ENCODE measurements at regions not wholly inside any gene's neighbourhood (a gene's known extent, or its start where the extent isn't known, plus 50 kb on each side); places are given as distances from the start of the nearest gene placed in this dataset.
"Not testable (repeated sequence)": the region's sequence is repeated elsewhere in the genome, so short reads cannot be mapped to it uniquely, and the experiment has no call there.

DNA sequence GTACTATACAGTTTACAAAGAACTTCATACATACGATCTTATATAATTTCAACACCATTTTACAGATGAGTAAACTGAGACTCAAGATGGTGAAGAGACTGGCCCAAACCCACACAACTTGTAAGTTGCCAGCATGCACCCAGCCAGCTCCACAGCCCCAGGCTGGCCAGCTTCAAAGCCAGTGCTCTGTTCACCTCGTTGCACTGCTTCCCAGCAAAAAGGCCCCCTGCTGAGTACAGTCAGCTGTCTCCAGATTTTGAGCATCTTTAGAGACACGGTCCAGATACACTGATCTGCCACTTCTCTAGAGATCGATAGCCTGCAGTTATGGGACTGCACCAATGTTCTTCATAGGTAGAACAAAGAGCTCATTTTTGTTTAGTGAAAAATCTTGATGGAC, 257.2 kb upstream of the CHAC2 start:
- Histone ChIP-seq H3K9me3 (no peaks in the 10 kb centered on the region), H3K27me3 (no peaks in the 10 kb centered on the region), H3K36me3 (no peaks in the 10 kb centered on the region), H3K27ac (no peak overlapping the region), H3K4me1 (no peaks in the 10 kb centered on the region), H3K4me3 (no peak overlapping the region)
- WGBS, 2 donors, result 67 to 74% methylated on average over 4 of the region's 4 CpGs
- DNase-seq, result no peak
- ATAC-seq (ENCODE audit: low FRiP score in 2 of 2), result no peak
- TF ChIP-seq, protein P1, sequence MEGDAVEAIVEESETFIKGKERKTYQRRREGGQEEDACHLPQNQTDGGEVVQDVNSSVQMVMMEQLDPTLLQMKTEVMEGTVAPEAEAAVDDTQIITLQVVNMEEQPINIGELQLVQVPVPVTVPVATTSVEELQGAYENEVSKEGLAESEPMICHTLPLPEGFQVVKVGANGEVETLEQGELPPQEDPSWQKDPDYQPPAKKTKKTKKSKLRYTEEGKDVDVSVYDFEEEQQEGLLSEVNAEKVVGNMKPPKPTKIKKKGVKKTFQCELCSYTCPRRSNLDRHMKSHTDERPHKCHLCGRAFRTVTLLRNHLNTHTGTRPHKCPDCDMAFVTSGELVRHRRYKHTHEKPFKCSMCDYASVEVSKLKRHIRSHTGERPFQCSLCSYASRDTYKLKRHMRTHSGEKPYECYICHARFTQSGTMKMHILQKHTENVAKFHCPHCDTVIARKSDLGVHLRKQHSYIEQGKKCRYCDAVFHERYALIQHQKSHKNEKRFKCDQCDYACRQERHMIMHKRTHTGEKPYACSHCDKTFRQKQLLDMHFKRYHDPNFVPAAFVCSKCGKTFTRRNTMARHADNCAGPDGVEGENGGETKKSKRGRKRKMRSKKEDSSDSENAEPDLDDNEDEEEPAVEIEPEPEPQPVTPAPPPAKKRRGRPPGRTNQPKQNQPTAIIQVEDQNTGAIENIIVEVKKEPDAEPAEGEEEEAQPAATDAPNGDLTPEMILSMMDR (IDR thresholded peaks at IDR 0.05), result no peak
- TF ChIP-seq EP300 (IDR thresholded peaks at IDR 0.05) (no peak), POLR2AphosphoS5 (IDR thresholded peaks at IDR 0.05) (no peak), POLR2A (IDR thresholded peaks at IDR 0.05) (no peak)

DNA sequence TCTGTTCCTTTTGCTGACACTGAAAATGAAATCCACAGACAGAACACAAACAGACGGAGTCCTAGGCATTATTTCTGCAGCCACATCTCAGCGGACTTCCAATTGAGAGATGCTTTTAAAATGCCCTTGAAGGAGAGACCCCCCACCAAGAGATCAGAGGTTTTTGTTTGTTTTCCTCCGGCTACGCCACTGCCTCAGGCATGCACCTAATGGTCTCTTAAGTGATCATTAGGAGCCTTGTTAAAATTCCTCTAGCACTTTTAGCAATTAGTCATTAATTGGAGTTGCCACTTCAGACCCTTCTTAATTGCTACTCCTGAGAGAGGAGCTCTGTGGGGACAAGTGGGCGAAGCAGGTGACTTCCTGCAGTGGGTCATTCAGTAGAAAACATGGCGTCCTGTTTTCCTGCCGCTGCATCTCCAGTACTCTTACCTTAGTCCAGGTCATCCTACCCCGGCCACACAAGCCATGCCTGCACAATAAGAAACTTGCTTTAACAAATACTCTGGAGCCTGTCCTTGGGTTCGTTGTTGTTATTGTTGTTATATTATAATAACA, 257.7 kb upstream of the CHAC2 start:
- TF ChIP-seq, protein P1 (IDR thresholded peaks at IDR 0.05), result no peak
- peak in 1 of 4 donors; percentile 16 for TF ChIP-seq EP300 (IDR thresholded peaks at IDR 0.05)
- ATAC-seq (ENCODE audit: low FRiP score in 2 of 2), result peak in 1 of 2 donors; percentile 71

GRCh38 chr2:53508667-53509066, 258.9 kb upstream of the CHAC2 start:
- H3K4me1 ChIP-seq, result no peaks in the 10 kb centered on the region
- TF ChIP-seq POLR2AphosphoS5 (IDR thresholded peaks at IDR 0.05) (no peak), POLR2A (IDR thresholded peaks at IDR 0.05) (no peak), EP300 (IDR thresholded peaks at IDR 0.05) (no peak)
- TF ChIP-seq, protein P1 (IDR thresholded peaks at IDR 0.05), result no peak
- H3K27ac ChIP-seq, result no peak overlapping the region
- no peak overlapping the region for H3K4me3 ChIP-seq
- no peaks in the 10 kb centered on the region for H3K9me3 ChIP-seq
- no peaks in the 10 kb centered on the region for H3K36me3 ChIP-seq
- ATAC-seq (ENCODE audit: low FRiP score in 2 of 2) (no peak), DNase-seq (no peak)
- H3K27me3 ChIP-seq, result no peaks in the 10 kb centered on the region
- 67 to 76% methylated on average over 3 of the region's 3 CpGs for WGBS, 2 donors

More for the DNA sequence above, 257.7 kb upstream of the CHAC2 start:
- Histone ChIP-seq H3K4me1 (no peaks in the 10 kb centered on the region), H3K4me3 (no peak overlapping the region), H3K36me3 (no peaks in the 10 kb centered on the region), H3K27ac (no peak overlapping the region), H3K9me3 (no peaks in the 10 kb centered on the region), H3K27me3 (no peaks in the 10 kb centered on the region)
- DNase-seq, result peak in 1 of 2 donors; percentile 44
- WGBS, 2 donors, result 66% methylated on average over 9 of the region's 9 CpGs

- WGBS, 2 donors, result 83 to 84% methylated on average over 3 of the region's 3 CpGs
- H3K4me1 ChIP-seq; H3K36me3 ChIP-seq; ATAC-seq (ENCODE audit: low FRiP score in 2 of 2); H3K4me3 ChIP-seq; H3K9me3 ChIP-seq; DNase-seq; H3K27ac ChIP-seq; H3K27me3 ChIP-seq: not testable (repeated sequence)
Observed at GRCh38 chr2:53507070-53507469, 260.5 kb upstream of the CHAC2 start.

DNA sequence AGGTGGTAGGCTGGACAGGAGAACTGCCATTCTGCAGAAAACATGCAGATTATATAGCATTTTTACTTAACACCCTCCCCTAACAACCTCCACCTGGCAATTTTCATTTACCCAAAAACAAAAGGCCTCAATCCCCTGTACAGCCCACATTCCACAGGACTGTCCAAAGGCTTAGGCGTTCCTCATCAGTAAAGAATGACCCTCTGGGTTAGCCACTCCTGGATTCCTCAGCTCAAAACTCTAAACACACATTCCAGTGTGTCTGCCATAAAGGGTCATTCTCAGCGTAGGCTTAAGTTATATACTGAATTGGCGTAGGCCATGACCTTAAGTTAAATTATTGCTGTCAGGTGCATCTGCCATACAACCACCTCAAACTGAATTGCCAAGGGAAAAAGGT, 261.8 kb upstream of the CHAC2 start:
- WGBS, 2 donors, result 71 to 75% methylated on average over 3 of the region's 3 CpGs

More for the DNA sequence above, 261.8 kb upstream of the CHAC2 start:
- ATAC-seq (ENCODE audit: low FRiP score in 2 of 2), result peak; percentile 46 to 78
- H3K27me3 ChIP-seq, result no peaks in the 10 kb centered on the region
- DNase-seq, result no peak
- peaks cover 0 to 5% (median 2%) of the 10 kb centered on the region in 4 donors for H3K4me1 ChIP-seq
- H3K27ac ChIP-seq, result peak overlapping the region in 1 of 4 donors; percentile 24
- H3K9me3 ChIP-seq, result no peaks in the 10 kb centered on the region
- H3K4me3 ChIP-seq, result no peak overlapping the region
- H3K36me3 ChIP-seq, result no peaks in the 10 kb centered on the region
- no peak for TF ChIP-seq EP300 (IDR thresholded peaks at IDR 0.05)
- TF ChIP-seq, protein P1 (IDR thresholded peaks at IDR 0.05), result no peak
- no peak for TF ChIP-seq POLR2A (IDR thresholded peaks at IDR 0.05)
- no peak for TF ChIP-seq POLR2AphosphoS5 (IDR thresholded peaks at IDR 0.05)
